ENCODE measurements at regions not wholly inside any gene's neighbourhood (a gene's known extent, or its start where the extent isn't known, plus 50 kb on each side); places are given as distances from the start of the nearest gene placed in this dataset.

GRCh38 chr1:4081806-4082711 is 182.0 kb upstream of the C1orf174 start:
- intact Hi-C loops (cut with DNase I): no loop called here
- no peak for DNase-seq (ENCODE audit: low spot score)

- DNase-seq (ENCODE audit: low spot score): no peak
- intact Hi-C loops (cut with DNase I): no loop called here
Observed at GRCh38 chr1:4083231-4084047, 183.4 kb upstream of the C1orf174 start.

GRCh38 chr1:4084048-4084431 is 184.0 kb upstream of the C1orf174 start:
- intact Hi-C loops (cut with DNase I): no loop called here
- DNase-seq (ENCODE audit: low spot score): no peak

- DNase-seq (ENCODE audit: low spot score): no peak
- intact Hi-C loops (cut with DNase I): no loop called here
Observed at GRCh38 chr1:4084446-4084845, 184.4 kb upstream of the C1orf174 start.

GRCh38 chr1:4084896-4085295 is 184.8 kb upstream of the C1orf174 start:
- intact Hi-C loops (cut with DNase I): no loop called here
- DNase-seq (ENCODE audit: low spot score): no peak

GRCh38 chr1:4085546-4085945 is 185.5 kb upstream of the C1orf174 start:
- intact Hi-C loops (cut with DNase I): no loop called here
- DNase-seq (ENCODE audit: low spot score): peak; percentile 29

- intact Hi-C loops (cut with DNase I): no loop called here
- peak; percentile 61 for DNase-seq (ENCODE audit: low spot score)
Observed at GRCh38 chr1:4086085-4086850, 186.2 kb upstream of the C1orf174 start.

- no peak for DNase-seq (ENCODE audit: low spot score)
- intact Hi-C loops (cut with DNase I): no loop called here
Observed at GRCh38 chr1:4086921-4087320, 186.8 kb upstream of the C1orf174 start.

GRCh38 chr1:4087530-4088420 is 187.7 kb upstream of the C1orf174 start:
- DNase-seq (ENCODE audit: low spot score): no peak
- intact Hi-C loops (cut with DNase I): no loop called here

GRCh38 chr1:4088676-4089075 is 188.6 kb upstream of the C1orf174 start:
- no peak for DNase-seq (ENCODE audit: low spot score)
- intact Hi-C loops (cut with DNase I): no loop called here

GRCh38 chr1:4089421-4090175 is 189.5 kb upstream of the C1orf174 start:
- peak; percentile 57 for DNase-seq (ENCODE audit: low spot score)
- intact Hi-C loops (cut with DNase I): no loop called here

- intact Hi-C loops (cut with DNase I): no loop called here
- peak; percentile 67 for DNase-seq (ENCODE audit: low spot score)
Observed at GRCh38 chr1:4090556-4090955, 190.5 kb upstream of the C1orf174 start.

- peak; percentile 31 for DNase-seq (ENCODE audit: low spot score)
- intact Hi-C loops (cut with DNase I): no loop called here
Observed at GRCh38 chr1:4090976-4091660, 191.0 kb upstream of the C1orf174 start.

- no peak for DNase-seq (ENCODE audit: low spot score)
- intact Hi-C loops (cut with DNase I): no loop called here
Observed at GRCh38 chr1:4091996-4092395, 191.9 kb upstream of the C1orf174 start.

GRCh38 chr1:4093856-4094565 is 193.9 kb upstream of the C1orf174 start:
- peak; percentile 60 for DNase-seq (ENCODE audit: low spot score)
- intact Hi-C loops (cut with DNase I): no loop called here

GRCh38 chr1:4095433-4095971 is 195.4 kb upstream of the C1orf174 start:
- DNase-seq (ENCODE audit: low spot score): peak; percentile 5
- intact Hi-C loops (cut with DNase I): no loop called here

Measured in cardiac septum (tissue), 1 donor.